Thymus (tissue), 11 donors: ENCODE measurements at regions not wholly inside any gene's neighbourhood (a gene's known extent, or its start where the extent isn't known, plus 50 kb on each side); places are given as distances from the start of the nearest gene placed in this dataset.

Experiments used
- DNase-seq, 9 donors: peaks; one replicate each; pipeline ENCODE4 v3.0.0-alpha.2; 2013; ENCODE audit warnings: low spot score in 9 of 9, low read depth in 6 of 9, missing footprints in 1 of 9
- H3K27ac ChIP-seq, 2 donors: one replicate each; pipeline ENCODE4 v1.5.1; 2013; ENCODE audit warnings: control low read depth in 1 of 2, low read depth in 1 of 2, low read length in 1 of 2, mild to moderate bottlenecking in 1 of 2, moderate library complexity in 1 of 2
- H3K27me3 ChIP-seq, 2 donors: one replicate each; pipeline ENCODE4 v1.5.1; 2013; ENCODE audit warnings: low read length in 1 of 2; ENCODE audit not compliant: control insufficient read depth in 2 of 2, insufficient read depth in 1 of 2
- H3K36me3 ChIP-seq, 2 donors: one replicate each; pipeline ENCODE4 v1.5.1; 2013; ENCODE audit warnings: low read length in 1 of 2, mild to moderate bottlenecking in 1 of 2, moderate library complexity in 1 of 2; ENCODE audit not compliant: control insufficient read depth in 2 of 2, insufficient read depth in 2 of 2
- H3K4me1 ChIP-seq, 2 donors: one replicate each; pipeline ENCODE4 v1.5.1; 2013; ENCODE audit warnings: low read length in 2 of 2; ENCODE audit not compliant: control insufficient read depth in 2 of 2, insufficient read depth in 2 of 2
- H3K4me3 ChIP-seq, 2 donors: one replicate each; pipeline ENCODE4 v1.5.1; 2013; ENCODE audit warnings: low read length in 2 of 2, control low read depth in 1 of 2, mild to moderate bottlenecking in 1 of 2
- H3K9me3 ChIP-seq, 2 donors: one replicate each; pipeline ENCODE4 v1.5.1; 2013; ENCODE audit warnings: low read length in 1 of 2, mild to moderate bottlenecking in 1 of 2; ENCODE audit not compliant: control insufficient read depth in 2 of 2, insufficient read depth in 1 of 2
- WGBS: extraction: QIAGEN DNeasy Blood & Tissue Kit; methylation state at CpG from one replicate; pipeline ENCODE4 v1.1.7; 2013; 5-methylcytosine and 5-hydroxymethylcytosine counted together
- donor health status: healthy.

DNA sequence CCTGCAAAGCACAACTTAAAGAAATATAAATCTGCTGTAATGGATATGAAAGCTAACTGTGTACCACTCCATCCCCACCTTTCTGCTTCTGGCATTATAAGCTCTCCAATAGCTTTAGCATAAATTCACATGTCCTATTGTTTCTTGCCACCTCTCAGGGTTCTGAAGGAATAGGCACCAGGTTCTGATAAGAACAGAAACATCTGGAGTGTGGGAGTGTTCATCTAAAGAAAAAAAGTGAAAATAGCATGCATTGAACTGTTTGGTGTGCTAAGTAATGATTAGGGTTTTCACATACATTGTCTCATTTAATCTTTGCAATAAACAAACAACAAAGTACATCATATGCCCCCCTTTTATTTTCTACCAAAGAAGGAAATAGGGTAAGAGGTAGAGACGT, 72.3 kb downstream of the FAM76B start:
- H3K9me3 ChIP-seq: no peaks in the 10 kb centered on the region
- peaks cover 0 to 7% of the 10 kb centered on the region in 2 donors for H3K4me1 ChIP-seq
- H3K27me3 ChIP-seq: no peaks in the 10 kb centered on the region
- no peak overlapping the region for H3K4me3 ChIP-seq
- 55% methylated on average over 1 of the region's 1 CpG for WGBS
- no peak for DNase-seq
- no peak overlapping the region for H3K27ac ChIP-seq
- no peaks in the 10 kb centered on the region for H3K36me3 ChIP-seq

DNA sequence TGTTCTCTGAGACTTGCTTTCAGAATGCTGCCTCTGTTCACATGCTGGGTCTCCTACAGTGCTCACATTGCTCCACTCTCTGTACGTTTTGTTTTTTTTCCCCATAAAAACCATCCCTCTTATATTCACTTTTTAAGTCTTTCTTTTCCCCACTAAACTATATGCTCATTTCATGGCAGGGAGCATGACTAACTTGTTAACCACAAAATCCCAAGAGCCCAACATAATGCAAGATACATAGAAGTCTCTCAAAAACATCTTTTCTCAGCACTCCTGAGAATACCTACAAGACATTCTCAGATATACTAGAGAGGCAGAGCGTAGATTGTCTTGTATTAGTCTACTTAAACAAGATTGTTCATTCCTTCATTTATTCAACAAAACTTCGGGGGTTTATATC, 73.3 kb downstream of the FAM76B start:
- no peak overlapping the region for H3K4me3 ChIP-seq
- no peaks in the 10 kb centered on the region for H3K27me3 ChIP-seq
- 74% methylated on average over 3 of the region's 3 CpGs for WGBS
- no peaks in the 10 kb centered on the region for H3K36me3 ChIP-seq
- H3K9me3 ChIP-seq: no peaks in the 10 kb centered on the region
- peak overlapping the region in 1 of 2 donors; percentile 58 for H3K27ac ChIP-seq
- H3K4me1 ChIP-seq: peaks cover 0 to 10% of the 10 kb centered on the region in 2 donors
- DNase-seq: no peak

DNA sequence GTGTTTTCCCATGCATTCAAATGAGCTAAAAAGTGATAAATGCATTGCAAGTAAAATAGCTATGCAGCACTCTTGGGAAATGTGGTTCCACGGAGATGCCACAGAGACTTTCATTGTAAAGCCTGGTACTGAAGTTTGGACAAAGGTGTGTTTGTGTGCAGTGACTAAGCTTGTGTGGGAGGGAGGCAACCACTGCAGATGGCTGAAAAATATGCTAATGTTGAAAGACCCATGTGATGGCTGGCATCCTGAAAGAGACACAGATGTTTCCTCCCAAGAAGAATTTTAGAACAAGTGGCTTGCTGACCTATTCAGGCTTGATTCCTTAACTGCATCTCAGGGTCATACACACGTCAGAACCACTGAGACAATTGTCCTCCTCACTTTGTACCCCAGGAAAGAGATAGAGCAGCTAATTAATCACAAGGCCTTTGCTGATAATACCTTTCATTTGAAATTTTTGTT, 73.8 kb downstream of the FAM76B start:
- peak in 3 of 9 donors; percentile 25 to 62 (median 33) for DNase-seq
- WGBS: 11% methylated on average over 2 of the region's 2 CpGs

DNA sequence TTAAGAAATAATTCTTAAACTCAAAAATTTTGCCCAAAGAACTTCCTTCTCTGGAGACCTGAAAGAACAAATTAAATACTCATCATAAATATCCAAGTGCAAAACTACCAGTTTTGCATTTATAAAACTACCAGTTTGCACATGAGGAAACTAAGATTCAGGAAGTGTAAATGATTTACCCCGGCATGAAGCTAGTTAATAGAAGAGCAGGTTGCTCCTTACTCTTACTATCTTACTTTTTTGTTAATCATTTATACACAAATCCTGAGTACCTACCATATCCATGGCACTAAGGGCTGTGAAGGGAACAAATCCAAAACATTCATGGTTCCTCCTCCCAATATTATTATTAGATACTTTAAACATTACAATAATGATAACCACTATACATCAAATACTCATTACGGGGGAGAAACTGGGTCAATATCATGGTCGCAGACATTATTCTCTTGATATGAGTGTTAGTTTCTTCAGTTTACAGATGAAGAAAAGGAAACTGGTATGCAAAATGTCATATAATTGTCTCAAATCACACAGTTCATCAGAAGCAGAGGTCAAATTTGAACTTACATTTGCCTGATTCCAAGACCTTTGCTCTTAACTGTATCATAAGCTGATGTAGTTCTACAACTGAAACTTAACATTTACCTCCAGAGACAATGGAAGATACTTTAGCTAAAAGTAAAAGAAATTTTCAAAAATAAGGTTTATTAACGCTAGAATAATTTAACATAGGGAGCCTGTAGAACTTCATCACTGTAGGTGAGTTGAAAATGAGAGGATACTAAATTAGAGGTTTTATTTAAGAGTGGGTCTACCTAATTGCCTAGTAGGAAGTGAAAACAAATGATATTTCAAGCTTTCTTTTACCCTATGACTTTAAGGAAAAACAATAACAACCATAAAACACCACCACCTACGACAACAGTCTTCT, 74.5 kb downstream of the FAM76B start:
- WGBS: 71% methylated on average over 5 of the region's 5 CpGs
- Histone ChIP-seq H3K27me3 (no peaks in the 10 kb centered on the region), H3K9me3 (no peaks in the 10 kb centered on the region), H3K36me3 (no peaks in the 10 kb centered on the region), H3K4me1 (peaks cover 0 to 10% of the 10 kb centered on the region in 2 donors), H3K27ac (peak overlapping the region in 1 of 2 donors; percentile 34), H3K4me3 (no peak overlapping the region)
- DNase-seq: no peak

More for the DNA sequence above, 73.8 kb downstream of the FAM76B start:
- peak overlapping the region; percentile 20 to 58 for H3K27ac ChIP-seq
- peaks cover 0 to 10% of the 10 kb centered on the region in 2 donors for H3K4me1 ChIP-seq
- no peaks in the 10 kb centered on the region for H3K36me3 ChIP-seq
- H3K27me3 ChIP-seq: no peaks in the 10 kb centered on the region
- H3K9me3 ChIP-seq: no peaks in the 10 kb centered on the region
- no peak overlapping the region for H3K4me3 ChIP-seq

DNA sequence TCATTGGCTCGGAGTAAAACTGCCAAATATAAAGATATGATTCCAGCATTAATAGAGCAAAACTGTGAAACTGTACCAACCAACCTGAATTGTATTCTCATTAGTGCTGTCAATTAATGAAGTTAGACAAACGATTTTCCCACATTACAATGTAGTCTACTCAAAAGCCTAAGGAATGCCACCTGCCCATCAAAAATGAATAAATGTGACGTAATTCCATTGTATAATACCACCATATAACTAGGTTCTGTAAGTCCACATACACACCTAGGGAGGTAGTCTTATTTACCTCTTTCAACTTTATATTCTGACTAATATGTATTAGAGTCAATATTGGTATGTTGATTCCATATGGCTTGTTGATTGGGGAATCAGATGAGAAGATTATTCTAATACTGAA, 76.2 kb downstream of the FAM76B start:
- H3K36me3 ChIP-seq: no peaks in the 10 kb centered on the region
- no peak for DNase-seq
- H3K27ac ChIP-seq: no peak overlapping the region
- 98% methylated on average over 3 of the region's 3 CpGs for WGBS
- no peak overlapping the region for H3K4me3 ChIP-seq
- H3K27me3 ChIP-seq: no peaks in the 10 kb centered on the region
- peaks cover 0 to 10% of the 10 kb centered on the region in 2 donors for H3K4me1 ChIP-seq
- no peaks in the 10 kb centered on the region for H3K9me3 ChIP-seq

DNA sequence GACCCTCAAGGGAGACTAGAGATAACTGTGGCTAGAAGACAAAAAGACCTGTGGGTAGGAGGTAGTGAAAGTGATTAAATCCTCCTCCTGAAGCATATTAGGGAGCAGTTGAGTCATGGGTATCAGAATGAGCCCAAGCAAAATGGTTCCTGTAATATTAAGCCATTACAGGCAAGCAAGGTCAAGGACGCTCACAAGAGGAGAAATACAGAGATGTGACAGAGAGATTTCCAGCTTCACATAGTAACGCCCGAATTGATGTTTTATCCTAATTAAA, 77.7 kb downstream of the FAM76B start:
- Histone ChIP-seq H3K9me3 (no peaks in the 10 kb centered on the region), H3K4me3 (no peak overlapping the region), H3K36me3 (no peaks in the 10 kb centered on the region), H3K27ac (no peak overlapping the region), H3K27me3 (no peaks in the 10 kb centered on the region), H3K4me1 (peaks cover 0 to 10% of the 10 kb centered on the region in 2 donors)
- no peak for DNase-seq
- 97% methylated on average over 3 of the region's 3 CpGs for WGBS

DNA sequence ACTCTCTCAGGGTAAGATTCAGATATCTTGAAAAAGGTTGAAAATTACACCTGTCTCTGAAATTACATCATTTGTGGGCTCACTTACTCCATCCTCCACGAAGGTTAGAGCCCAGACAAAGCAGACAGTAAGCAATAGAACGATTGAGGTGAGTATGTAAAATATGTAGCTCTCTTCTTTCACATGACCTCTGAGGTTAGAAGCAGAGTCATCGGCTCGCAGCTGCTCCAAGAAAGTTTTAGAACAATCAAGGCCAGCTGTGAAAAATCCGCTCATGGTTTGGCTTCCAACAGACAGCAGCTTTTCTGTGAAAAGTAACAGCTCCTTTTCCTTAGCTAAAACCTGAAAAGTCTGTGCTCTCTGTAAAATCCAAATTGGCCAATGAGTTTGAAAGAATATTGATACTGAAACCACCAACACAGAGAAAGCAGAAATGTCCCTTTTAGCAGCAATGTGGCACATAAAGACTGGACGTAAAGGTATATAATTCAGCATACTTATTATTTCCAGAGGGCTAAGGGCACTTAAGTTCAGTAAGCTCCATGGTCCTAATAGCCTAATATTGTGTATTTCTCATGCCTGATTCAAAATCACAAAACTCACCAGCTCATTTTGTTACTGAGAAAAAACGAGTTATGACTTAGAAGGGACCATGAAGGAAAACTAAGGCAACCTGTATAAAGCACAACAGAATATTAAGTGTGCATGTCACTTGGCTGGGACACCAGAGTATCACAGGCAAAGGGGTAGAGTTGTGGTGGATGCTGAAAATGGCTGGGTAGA, 78.2 kb downstream of the FAM76B start:
- H3K9me3 ChIP-seq: no peaks in the 10 kb centered on the region
- no peak overlapping the region for H3K27ac ChIP-seq
- 65% methylated on average over 7 of the region's 7 CpGs for WGBS
- peak in 1 of 9 donors; percentile 43 for DNase-seq
- H3K4me3 ChIP-seq: no peak overlapping the region
- peaks cover 0 to 10% of the 10 kb centered on the region in 2 donors for H3K4me1 ChIP-seq
- no peaks in the 10 kb centered on the region for H3K36me3 ChIP-seq
- H3K27me3 ChIP-seq: no peaks in the 10 kb centered on the region

DNA sequence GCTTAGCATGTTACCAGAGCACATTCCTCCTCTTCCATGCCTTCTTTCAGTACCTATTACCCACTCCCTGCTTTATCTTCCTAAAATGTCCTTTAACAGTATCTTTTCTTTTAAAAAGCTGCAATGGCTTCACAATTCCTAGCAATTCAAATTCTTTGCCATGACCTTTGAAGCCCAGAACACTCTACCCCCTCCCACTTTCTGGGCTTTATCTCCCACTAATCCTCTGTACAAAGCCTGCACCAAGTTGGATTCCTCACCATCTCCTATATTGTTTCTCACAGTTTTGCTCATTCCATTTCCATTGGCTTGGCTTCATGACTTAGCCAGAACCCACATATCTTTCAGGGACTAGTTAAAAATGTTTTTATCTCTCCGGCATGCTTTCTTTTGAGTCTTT, 80.9 kb downstream of the FAM76B start:
- peaks cover 0 to 5% of the 10 kb centered on the region in 2 donors for H3K4me1 ChIP-seq
- no peak overlapping the region for H3K4me3 ChIP-seq
- 98% methylated on average over 1 of the region's 1 CpG for WGBS
- no peak for DNase-seq
- no peaks in the 10 kb centered on the region for H3K27me3 ChIP-seq
- H3K9me3 ChIP-seq: no peaks in the 10 kb centered on the region
- no peak overlapping the region for H3K27ac ChIP-seq
- H3K36me3 ChIP-seq: no peaks in the 10 kb centered on the region

DNA sequence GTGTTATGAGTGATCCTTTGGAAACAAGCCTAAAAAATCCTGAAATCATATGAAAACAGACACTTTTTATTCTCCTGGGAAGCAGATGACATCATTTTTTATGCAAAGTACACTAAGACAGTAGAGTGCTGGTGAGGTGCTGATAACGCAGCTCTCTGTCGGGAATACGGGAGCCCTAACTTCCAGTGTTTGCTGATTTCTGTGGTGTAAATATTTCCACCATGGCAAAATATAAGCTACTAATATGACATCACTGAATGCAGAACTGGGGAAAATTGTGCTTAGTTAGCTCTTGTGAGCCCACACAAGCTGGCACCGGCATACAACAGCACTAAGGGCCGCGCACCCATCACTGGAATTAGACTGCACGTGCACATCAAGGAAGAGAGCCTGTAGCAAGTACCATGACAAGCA, 82.6 kb downstream of the FAM76B start:
- H3K4me1 ChIP-seq: peaks cover 0 to 5% of the 10 kb centered on the region in 2 donors
- no peak overlapping the region for H3K4me3 ChIP-seq
- H3K27ac ChIP-seq: no peak overlapping the region
- no peaks in the 10 kb centered on the region for H3K9me3 ChIP-seq
- H3K36me3 ChIP-seq: no peaks in the 10 kb centered on the region
- H3K27me3 ChIP-seq: no peaks in the 10 kb centered on the region
- no peak for DNase-seq
- WGBS: 90% methylated on average over 7 of the region's 7 CpGs
